ENCODE measurements at regions not wholly inside any gene's neighbourhood (a gene's known extent, or its start where the extent isn't known, plus 50 kb on each side); places are given as distances from the start of the nearest gene placed in this dataset.

DNA sequence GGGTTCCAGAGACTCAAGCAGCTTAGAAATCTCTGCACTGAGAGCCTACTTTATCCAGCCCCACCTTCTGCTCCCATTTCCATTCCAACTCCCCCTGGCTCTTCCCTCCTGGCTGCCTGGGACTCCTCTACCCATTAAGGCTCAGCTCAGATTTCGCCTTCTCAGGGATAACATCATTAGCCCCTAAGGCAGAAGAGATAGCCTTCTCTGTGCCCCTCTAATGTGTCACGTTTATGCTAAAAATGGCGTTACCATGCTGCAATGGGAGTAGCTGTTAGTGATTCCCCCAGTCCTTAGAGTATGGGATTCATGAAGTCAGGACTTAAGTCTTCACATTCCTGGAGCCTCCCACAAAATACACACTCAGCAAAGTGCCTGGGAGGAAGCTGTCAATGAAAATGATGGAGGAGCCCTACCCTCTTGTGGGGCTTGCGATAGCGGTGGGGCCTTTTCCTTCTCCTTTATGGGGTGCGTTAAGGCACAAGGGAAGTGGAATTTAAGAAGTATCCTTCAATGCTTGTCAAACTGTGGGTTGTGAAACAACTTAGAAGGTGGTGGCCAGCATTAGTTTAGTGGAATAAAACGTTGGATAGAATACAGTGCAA is 144.7 kb upstream of the COPS8 start:
- Histone ChIP-seq H3K9me3 (ENCODE audit: control insufficient read depth in 2 of 2, low read length in 2 of 2) (no peaks in the 10 kb centered on the region), H3K36me3 (ENCODE audit: control insufficient read depth in 2 of 2, insufficient read depth in 2 of 2, low read length in 2 of 2) (no peaks in the 10 kb centered on the region), H3K27me3 (ENCODE audit: control insufficient read depth in 1 of 2, insufficient read depth in 2 of 2, low read length in 2 of 2) (peaks cover 0 to 5% of the 10 kb centered on the region in 2 donors), H3K4me1 (ENCODE audit: control insufficient read depth, insufficient read depth, low read length) (peaks cover 2% of the 10 kb centered on the region), H3K9ac (ENCODE audit: low read length in 2 of 2) (no peak overlapping the region), H3K4me3 (ENCODE audit: low read length in 2 of 2) (no peak overlapping the region), H3K27ac (ENCODE audit: low read length) (no peak overlapping the region)

DNA sequence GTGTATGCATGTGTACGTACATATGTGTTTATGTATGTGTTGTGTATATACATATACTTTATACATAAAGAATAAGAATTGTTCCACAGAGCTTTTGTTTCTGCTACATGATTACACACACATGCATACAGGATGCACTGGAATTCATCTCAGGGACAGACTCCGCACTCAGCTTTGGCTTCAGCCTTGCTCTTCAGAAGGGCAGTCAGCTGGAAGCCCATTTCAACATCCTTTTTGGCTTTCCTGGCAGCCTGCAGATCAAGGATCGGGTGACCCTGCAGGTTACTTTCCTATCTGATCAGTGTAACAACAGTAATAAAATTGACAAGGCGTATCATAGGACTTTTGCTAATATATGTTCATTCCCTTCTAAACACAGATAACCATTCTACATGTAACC is 144.1 kb upstream of the COPS8 start:
- no peak overlapping the region for H3K9ac ChIP-seq (ENCODE audit: low read length in 2 of 2)
- no peak overlapping the region for H3K4me3 ChIP-seq (ENCODE audit: low read length in 2 of 2)
- no peak overlapping the region for H3K27ac ChIP-seq (ENCODE audit: low read length)
- H3K4me1 ChIP-seq (ENCODE audit: control insufficient read depth, insufficient read depth, low read length) = peaks cover 2% of the 10 kb centered on the region
- H3K27me3 ChIP-seq (ENCODE audit: control insufficient read depth in 1 of 2, insufficient read depth in 2 of 2, low read length in 2 of 2) = peaks cover 0 to 5% of the 10 kb centered on the region in 2 donors
- no peaks in the 10 kb centered on the region for H3K36me3 ChIP-seq (ENCODE audit: control insufficient read depth in 2 of 2, insufficient read depth in 2 of 2, low read length in 2 of 2)
- H3K9me3 ChIP-seq (ENCODE audit: control insufficient read depth in 2 of 2, low read length in 2 of 2) = no peaks in the 10 kb centered on the region

DNA sequence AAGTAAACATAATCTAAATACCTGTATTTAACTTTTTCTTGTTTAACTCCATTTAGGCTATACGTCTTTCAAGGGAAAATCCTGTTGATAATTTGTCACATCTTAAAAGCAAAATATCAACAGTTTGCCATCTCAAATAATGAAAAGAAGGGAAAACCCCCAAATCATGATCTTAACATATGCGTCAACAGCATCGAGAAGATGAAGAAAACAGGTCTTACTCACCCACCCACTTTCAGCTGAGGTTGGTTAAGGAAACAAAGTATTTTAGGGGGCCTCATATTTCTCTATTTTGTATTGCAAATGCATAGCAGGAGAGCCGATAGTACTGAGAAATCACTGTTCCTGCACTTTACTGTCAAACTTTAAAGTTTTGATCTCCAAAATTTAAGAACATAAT is 143.1 kb upstream of the COPS8 start:
- Histone ChIP-seq H3K27me3 (ENCODE audit: control insufficient read depth in 1 of 2, insufficient read depth in 2 of 2, low read length in 2 of 2) (peaks cover 0 to 6% of the 10 kb centered on the region in 2 donors), H3K9ac (ENCODE audit: low read length in 2 of 2) (no peak overlapping the region), H3K27ac (ENCODE audit: low read length) (no peak overlapping the region), H3K36me3 (ENCODE audit: control insufficient read depth in 2 of 2, insufficient read depth in 2 of 2, low read length in 2 of 2) (no peaks in the 10 kb centered on the region), H3K4me1 (ENCODE audit: control insufficient read depth, insufficient read depth, low read length) (peaks cover 2% of the 10 kb centered on the region), H3K4me3 (ENCODE audit: low read length in 2 of 2) (no peak overlapping the region), H3K9me3 (ENCODE audit: control insufficient read depth in 2 of 2, low read length in 2 of 2) (no peaks in the 10 kb centered on the region)

DNA sequence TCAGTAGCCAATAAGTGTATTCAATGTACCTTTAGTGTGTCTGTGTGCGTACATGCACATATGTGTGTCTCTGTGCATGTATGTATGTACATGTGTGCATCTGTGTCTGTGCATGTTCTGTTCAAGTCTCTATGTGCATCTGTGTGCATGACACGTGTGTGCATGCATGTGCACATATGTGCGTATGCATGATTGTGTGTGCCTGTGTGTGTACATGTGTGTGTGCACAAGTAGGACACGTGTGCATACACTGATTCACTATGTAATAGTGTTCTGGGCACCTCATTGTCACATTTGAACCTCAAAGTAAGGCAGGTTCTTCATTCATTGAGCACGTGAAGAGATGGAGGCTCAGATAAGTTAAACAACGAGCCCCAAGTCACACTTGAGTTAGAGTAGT is 142.6 kb upstream of the COPS8 start:
- H3K4me1 ChIP-seq (ENCODE audit: control insufficient read depth, insufficient read depth, low read length) = peaks cover 2% of the 10 kb centered on the region
- no peaks in the 10 kb centered on the region for H3K9me3 ChIP-seq (ENCODE audit: control insufficient read depth in 2 of 2, low read length in 2 of 2)
- H3K27ac ChIP-seq (ENCODE audit: low read length) = no peak overlapping the region
- no peaks in the 10 kb centered on the region for H3K36me3 ChIP-seq (ENCODE audit: control insufficient read depth in 2 of 2, insufficient read depth in 2 of 2, low read length in 2 of 2)
- no peak overlapping the region for H3K4me3 ChIP-seq (ENCODE audit: low read length in 2 of 2)
- no peak overlapping the region for H3K9ac ChIP-seq (ENCODE audit: low read length in 2 of 2)
- H3K27me3 ChIP-seq (ENCODE audit: control insufficient read depth in 1 of 2, insufficient read depth in 2 of 2, low read length in 2 of 2) = peaks cover 0 to 6% of the 10 kb centered on the region in 2 donors

DNA sequence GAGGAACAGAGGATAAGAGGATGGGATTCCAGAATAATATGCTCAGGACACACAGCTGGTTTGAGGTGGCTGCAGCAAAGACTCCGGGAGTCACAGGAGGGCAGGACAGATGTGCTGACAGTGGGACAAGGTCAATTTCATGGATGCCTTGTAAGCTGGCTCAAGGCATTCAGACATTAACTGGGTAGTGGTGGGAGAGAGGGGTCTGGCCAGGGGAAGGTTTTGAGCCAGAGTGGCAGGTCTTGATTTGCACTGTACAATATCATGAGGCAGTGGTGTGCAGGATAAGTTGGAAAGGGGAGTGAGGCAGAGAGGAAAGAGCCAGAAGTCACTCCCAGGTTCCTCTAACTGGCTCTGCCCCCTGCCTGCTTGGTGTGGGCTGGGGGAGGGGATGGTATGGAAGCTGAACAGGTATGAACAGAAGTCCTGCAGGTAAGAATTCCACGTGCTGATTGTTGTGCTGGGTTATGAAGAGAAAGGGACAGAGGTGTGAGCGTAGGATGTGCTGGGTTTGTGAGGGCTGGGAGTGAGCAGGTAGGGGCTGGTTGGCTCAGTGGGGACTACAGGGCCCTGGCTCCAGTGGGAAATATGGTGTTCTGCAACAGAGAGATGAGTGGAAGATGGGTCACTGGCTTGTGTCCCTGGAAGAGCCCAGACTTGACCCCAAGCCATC is 141.7 kb upstream of the COPS8 start:
- Histone ChIP-seq H3K27me3 (ENCODE audit: control insufficient read depth in 1 of 2, insufficient read depth in 2 of 2, low read length in 2 of 2) (peaks cover 0 to 4% of the 10 kb centered on the region in 2 donors), H3K36me3 (ENCODE audit: control insufficient read depth in 2 of 2, insufficient read depth in 2 of 2, low read length in 2 of 2) (no peaks in the 10 kb centered on the region), H3K4me3 (ENCODE audit: low read length in 2 of 2) (no peak overlapping the region), H3K9ac (ENCODE audit: low read length in 2 of 2) (no peak overlapping the region), H3K9me3 (ENCODE audit: control insufficient read depth in 2 of 2, low read length in 2 of 2) (no peaks in the 10 kb centered on the region), H3K27ac (ENCODE audit: low read length) (no peak overlapping the region), H3K4me1 (ENCODE audit: control insufficient read depth, insufficient read depth, low read length) (peaks cover 2% of the 10 kb centered on the region)

DNA sequence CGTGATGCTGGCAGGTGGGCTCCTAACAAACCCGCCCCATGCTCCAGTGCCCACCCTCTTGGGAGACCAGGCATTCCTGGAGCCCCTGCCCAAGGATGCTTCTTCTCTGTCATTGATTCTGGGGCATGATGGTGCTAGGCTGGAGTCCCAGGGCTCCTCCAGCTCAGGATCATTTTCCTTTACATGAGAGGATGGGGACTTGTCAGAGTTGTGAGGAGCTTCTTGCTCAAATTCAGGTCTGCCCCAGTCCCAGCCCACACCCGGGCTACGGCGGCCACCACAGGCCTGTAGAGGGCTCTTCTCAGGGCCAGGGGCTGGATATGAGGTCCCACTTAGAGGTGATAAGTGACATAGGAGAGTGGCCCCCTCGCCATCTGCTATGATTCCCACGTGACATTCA is 141.1 kb upstream of the COPS8 start:
- Histone ChIP-seq H3K4me1 (ENCODE audit: control insufficient read depth, insufficient read depth, low read length) (peaks cover 2% of the 10 kb centered on the region), H3K4me3 (ENCODE audit: low read length in 2 of 2) (no peak overlapping the region), H3K27me3 (ENCODE audit: control insufficient read depth in 1 of 2, insufficient read depth in 2 of 2, low read length in 2 of 2) (peaks cover 0 to 4% of the 10 kb centered on the region in 2 donors), H3K27ac (ENCODE audit: low read length) (no peak overlapping the region), H3K9me3 (ENCODE audit: control insufficient read depth in 2 of 2, low read length in 2 of 2) (no peaks in the 10 kb centered on the region), H3K36me3 (ENCODE audit: control insufficient read depth in 2 of 2, insufficient read depth in 2 of 2, low read length in 2 of 2) (no peaks in the 10 kb centered on the region), H3K9ac (ENCODE audit: low read length in 2 of 2) (no peak overlapping the region)

DNA sequence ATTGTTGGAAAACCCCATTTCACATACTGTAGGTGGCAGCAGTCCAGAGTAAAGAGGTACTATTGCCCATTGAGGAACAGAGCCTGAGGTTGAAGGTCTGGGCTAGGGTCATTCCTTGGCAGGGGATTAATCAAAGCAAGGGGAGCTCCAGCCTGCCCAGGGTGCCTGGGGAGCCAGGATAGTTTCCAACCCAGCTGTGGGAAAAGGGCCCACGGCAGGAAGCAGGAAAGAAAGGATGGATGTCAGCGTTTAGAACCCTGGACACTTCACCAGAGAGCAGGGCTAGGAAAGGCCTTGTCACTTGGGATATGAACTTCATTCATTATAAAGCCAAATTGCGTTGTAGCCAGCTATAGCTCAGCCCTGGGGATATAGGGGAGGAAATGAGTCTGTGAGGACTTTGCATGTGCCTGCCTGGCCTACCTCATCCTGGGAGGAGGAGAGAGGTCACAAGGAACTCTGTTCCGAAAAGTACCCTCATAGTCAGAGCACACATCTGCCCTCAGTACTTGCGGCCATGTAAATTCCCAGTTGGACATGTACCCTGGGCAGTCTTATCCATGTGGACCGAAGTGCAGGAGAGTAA is 140.2 kb upstream of the COPS8 start:
- H3K27me3 ChIP-seq (ENCODE audit: control insufficient read depth in 1 of 2, insufficient read depth in 2 of 2, low read length in 2 of 2) = peaks cover 0 to 4% of the 10 kb centered on the region in 2 donors
- no peaks in the 10 kb centered on the region for H3K9me3 ChIP-seq (ENCODE audit: control insufficient read depth in 2 of 2, low read length in 2 of 2)
- H3K27ac ChIP-seq (ENCODE audit: low read length) = no peak overlapping the region
- H3K9ac ChIP-seq (ENCODE audit: low read length in 2 of 2) = no peak overlapping the region
- no peak overlapping the region for H3K4me3 ChIP-seq (ENCODE audit: low read length in 2 of 2)
- no peaks in the 10 kb centered on the region for H3K36me3 ChIP-seq (ENCODE audit: control insufficient read depth in 2 of 2, insufficient read depth in 2 of 2, low read length in 2 of 2)
- no peaks in the 10 kb centered on the region for H3K4me1 ChIP-seq (ENCODE audit: control insufficient read depth, insufficient read depth, low read length)

DNA sequence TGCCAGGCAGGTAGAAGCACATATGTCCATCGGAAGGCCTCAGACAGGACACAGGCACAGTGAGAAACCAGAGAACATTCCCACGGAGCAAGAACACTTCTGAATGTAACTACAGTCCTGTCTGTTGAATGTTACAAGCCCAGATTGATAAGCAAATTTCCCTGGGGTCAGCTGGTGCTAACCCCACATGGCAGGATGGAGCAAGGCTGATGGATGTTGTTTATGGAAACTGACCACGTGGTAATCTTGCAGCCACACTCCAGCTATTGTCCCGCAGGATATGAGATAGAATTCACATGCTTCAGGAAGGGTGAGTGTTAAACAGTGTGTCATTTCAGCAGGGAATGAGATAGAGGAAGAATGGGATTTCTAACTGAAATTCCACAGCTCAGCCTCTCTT is 138.8 kb upstream of the COPS8 start:
- Histone ChIP-seq H3K27ac (ENCODE audit: low read length) (no peak overlapping the region), H3K9ac (ENCODE audit: low read length in 2 of 2) (no peak overlapping the region), H3K4me1 (ENCODE audit: control insufficient read depth, insufficient read depth, low read length) (no peaks in the 10 kb centered on the region)

DNA sequence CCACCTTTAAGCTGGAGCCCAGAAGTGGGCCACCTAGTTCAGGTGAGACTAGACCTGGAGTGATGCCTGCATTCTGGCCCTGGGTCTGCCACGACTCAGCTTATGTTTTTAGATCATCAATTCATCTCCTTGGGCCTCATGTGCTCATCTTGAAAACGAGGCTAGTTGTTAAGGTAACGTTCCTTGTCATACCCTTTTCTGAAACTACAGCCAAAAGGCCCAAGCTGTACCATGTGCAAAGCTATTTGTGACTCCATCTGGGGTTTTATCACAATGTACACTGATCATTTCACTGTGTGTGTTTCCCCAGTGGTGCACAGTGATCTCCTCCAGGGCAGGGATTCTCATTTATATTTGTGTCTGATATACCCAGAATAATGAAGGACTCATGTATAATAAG is 138.4 kb upstream of the COPS8 start:
- Histone ChIP-seq H3K9me3 (ENCODE audit: control insufficient read depth in 2 of 2, low read length in 2 of 2) (no peaks in the 10 kb centered on the region), H3K9ac (ENCODE audit: low read length in 2 of 2) (no peak overlapping the region), H3K27me3 (ENCODE audit: control insufficient read depth in 1 of 2, insufficient read depth in 2 of 2, low read length in 2 of 2) (peaks cover 0 to 4% of the 10 kb centered on the region in 2 donors), H3K27ac (ENCODE audit: low read length) (no peak overlapping the region), H3K4me3 (ENCODE audit: low read length in 2 of 2) (no peak overlapping the region), H3K36me3 (ENCODE audit: control insufficient read depth in 2 of 2, insufficient read depth in 2 of 2, low read length in 2 of 2) (no peaks in the 10 kb centered on the region), H3K4me1 (ENCODE audit: control insufficient read depth, insufficient read depth, low read length) (no peaks in the 10 kb centered on the region)

More for the DNA sequence above, 138.8 kb upstream of the COPS8 start:
- Histone ChIP-seq H3K9me3 (ENCODE audit: control insufficient read depth in 2 of 2, low read length in 2 of 2) (no peaks in the 10 kb centered on the region), H3K4me3 (ENCODE audit: low read length in 2 of 2) (no peak overlapping the region), H3K27me3 (ENCODE audit: control insufficient read depth in 1 of 2, insufficient read depth in 2 of 2, low read length in 2 of 2) (peaks cover 0 to 4% of the 10 kb centered on the region in 2 donors), H3K36me3 (ENCODE audit: control insufficient read depth in 2 of 2, insufficient read depth in 2 of 2, low read length in 2 of 2) (no peaks in the 10 kb centered on the region)

DNA sequence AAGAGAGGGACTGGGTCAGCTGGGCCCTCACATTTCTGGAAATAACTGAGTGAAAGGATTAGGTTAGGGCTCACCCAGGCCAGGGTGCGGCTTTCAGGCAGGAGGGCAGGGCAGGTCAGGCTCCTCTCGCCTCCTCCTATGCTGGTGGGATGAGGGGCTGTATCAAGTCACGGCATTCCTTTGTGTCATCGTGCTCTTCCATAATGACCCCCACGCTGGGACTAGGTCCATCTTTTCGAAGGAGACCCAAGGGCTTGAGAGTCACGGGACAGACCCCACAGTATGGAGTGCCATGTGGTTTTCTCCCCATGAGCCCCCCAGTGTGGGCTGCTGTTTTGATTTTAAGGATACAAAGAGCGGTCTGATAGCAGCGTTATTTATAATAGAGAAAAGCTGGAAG is 137.8 kb upstream of the COPS8 start:
- H3K4me3 ChIP-seq (ENCODE audit: low read length in 2 of 2) = no peak overlapping the region
- no peaks in the 10 kb centered on the region for H3K4me1 ChIP-seq (ENCODE audit: control insufficient read depth, insufficient read depth, low read length)
- no peak overlapping the region for H3K9ac ChIP-seq (ENCODE audit: low read length in 2 of 2)
- no peaks in the 10 kb centered on the region for H3K9me3 ChIP-seq (ENCODE audit: control insufficient read depth in 2 of 2, low read length in 2 of 2)
- H3K36me3 ChIP-seq (ENCODE audit: control insufficient read depth in 2 of 2, insufficient read depth in 2 of 2, low read length in 2 of 2) = no peaks in the 10 kb centered on the region
- H3K27ac ChIP-seq (ENCODE audit: low read length) = no peak overlapping the region
- H3K27me3 ChIP-seq (ENCODE audit: control insufficient read depth in 1 of 2, insufficient read depth in 2 of 2, low read length in 2 of 2) = peaks cover 0 to 4% of the 10 kb centered on the region in 2 donors

Data from stomach smooth muscle (tissue), 2 donors.